ENCODE measurements at regions not wholly inside any gene's neighbourhood (a gene's known extent, or its start where the extent isn't known, plus 50 kb on each side); places are given as distances from the start of the nearest gene placed in this dataset.
"Not testable (repeated sequence)": the region's sequence is repeated elsewhere in the genome, so short reads cannot be mapped to it uniquely, and the experiment has no call there.

GRCh38 chr21:17393413-17393812, 119.4 kb upstream of the CXADR start:
- DNase-seq (no peak), FAIRE-seq (no peak)
- no peak overlapping the region for H3K27ac ChIP-seq (ENCODE audit: low read depth in 2 of 2, low read length in 2 of 2)

GRCh38 chr21:17396948-17397347, 115.9 kb upstream of the CXADR start:
- intact Hi-C loops (cut with DNase I) = loop anchor here (10.0 kb wide), 1 partner anchor 178 kb away; no protein-coding TSS in a partner anchor
- H3K4me3 ChIP-seq (ENCODE audit: low read length in 3 of 3) = no peak overlapping the region
- no peak overlapping the region for H3K27ac ChIP-seq (ENCODE audit: low read depth in 2 of 2, low read length in 2 of 2)
- TF ChIP-seq CTCF (IDR thresholded peaks at IDR 0.05; ENCODE audit: borderline replicate concordance, extremely low read depth, insufficient read depth) = no peak
- DNase-seq (no peak), FAIRE-seq (no peak)
- H3K4me1 ChIP-seq (ENCODE audit: control insufficient read depth in 2 of 3, insufficient read depth in 2 of 3, low read depth in 1 of 3, low read length in 3 of 3) = no peaks in the 10 kb centered on the region
- no peak overlapping the region for H3K9ac ChIP-seq (ENCODE audit: low read length in 3 of 3)
- no peaks in the 10 kb centered on the region for H3K36me3 ChIP-seq (ENCODE audit: control insufficient read depth in 2 of 3, insufficient read depth in 3 of 3, low read length in 3 of 3)
- no peaks in the 10 kb centered on the region for H3K27me3 ChIP-seq (ENCODE audit: control insufficient read depth, insufficient read depth, low read length)
- no peaks in the 10 kb centered on the region for H3K9me3 ChIP-seq (ENCODE audit: control insufficient read depth in 2 of 3, insufficient read depth in 1 of 3, low read length in 3 of 3)

More at GRCh38 chr21:17393413-17393812, 119.4 kb upstream of the CXADR start:
- no peak for TF ChIP-seq CTCF (IDR thresholded peaks at IDR 0.05; ENCODE audit: borderline replicate concordance, extremely low read depth, insufficient read depth)
- Histone ChIP-seq H3K27me3 (ENCODE audit: control insufficient read depth, insufficient read depth, low read length) (no peaks in the 10 kb centered on the region), H3K9me3 (ENCODE audit: control insufficient read depth in 2 of 3, insufficient read depth in 1 of 3, low read length in 3 of 3) (no peaks in the 10 kb centered on the region), H3K9ac (ENCODE audit: low read length in 3 of 3) (no peak overlapping the region), H3K4me3 (ENCODE audit: low read length in 3 of 3) (no peak overlapping the region), H3K36me3 (ENCODE audit: control insufficient read depth in 2 of 3, insufficient read depth in 3 of 3, low read length in 3 of 3) (no peaks in the 10 kb centered on the region), H3K4me1 (ENCODE audit: control insufficient read depth in 2 of 3, insufficient read depth in 2 of 3, low read depth in 1 of 3, low read length in 3 of 3) (no peaks in the 10 kb centered on the region)
- intact Hi-C loops (cut with DNase I) = loop anchor here (10.0 kb wide), 1 partner anchor 181 kb away; no protein-coding TSS in a partner anchor

- no peak for TF ChIP-seq CTCF (IDR thresholded peaks at IDR 0.05; ENCODE audit: borderline replicate concordance, extremely low read depth, insufficient read depth)
- Histone ChIP-seq H3K9me3 (ENCODE audit: control insufficient read depth in 2 of 3, insufficient read depth in 1 of 3, low read length in 3 of 3) (no peaks in the 10 kb centered on the region), H3K27me3 (ENCODE audit: control insufficient read depth, insufficient read depth, low read length) (no peaks in the 10 kb centered on the region), H3K9ac (ENCODE audit: low read length in 3 of 3) (no peak overlapping the region), H3K27ac (ENCODE audit: low read depth in 2 of 2, low read length in 2 of 2) (no peak overlapping the region), H3K4me1 (ENCODE audit: control insufficient read depth in 2 of 3, insufficient read depth in 2 of 3, low read depth in 1 of 3, low read length in 3 of 3) (no peaks in the 10 kb centered on the region), H3K4me3 (ENCODE audit: low read length in 3 of 3) (no peak overlapping the region), H3K36me3 (ENCODE audit: control insufficient read depth in 2 of 3, insufficient read depth in 3 of 3, low read length in 3 of 3) (no peaks in the 10 kb centered on the region)
- DNase-seq (no peak), FAIRE-seq (no peak)
- intact Hi-C loops (cut with DNase I) = loop anchor here (10.0 kb wide), 1 partner anchor 177 kb away; no protein-coding TSS in a partner anchor
Observed at GRCh38 chr21:17397703-17398102, 115.1 kb upstream of the CXADR start.

GRCh38 chr21:17398954-17399353, 113.9 kb upstream of the CXADR start:
- intact Hi-C loops (cut with DNase I) = loop anchor here (10.0 kb wide), 1 partner anchor 176 kb away; no protein-coding TSS in a partner anchor
- not testable (repeated sequence) for FAIRE-seq; H3K27ac ChIP-seq (ENCODE audit: low read depth in 2 of 2, low read length in 2 of 2); DNase-seq; H3K27me3 ChIP-seq (ENCODE audit: control insufficient read depth, insufficient read depth, low read length); H3K9me3 ChIP-seq (ENCODE audit: control insufficient read depth in 2 of 3, insufficient read depth in 1 of 3, low read length in 3 of 3); H3K9ac ChIP-seq (ENCODE audit: low read length in 3 of 3); H3K4me1 ChIP-seq (ENCODE audit: control insufficient read depth in 2 of 3, insufficient read depth in 2 of 3, low read depth in 1 of 3, low read length in 3 of 3); H3K36me3 ChIP-seq (ENCODE audit: control insufficient read depth in 2 of 3, insufficient read depth in 3 of 3, low read length in 3 of 3); H3K4me3 ChIP-seq (ENCODE audit: low read length in 3 of 3)
